Gastroesophageal sphincter (tissue), 2 donors: ENCODE measurements at regions not wholly inside any gene's neighbourhood (a gene's known extent, or its start where the extent isn't known, plus 50 kb on each side); places are given as distances from the start of the nearest gene placed in this dataset.
"Not testable (repeated sequence)": the region's sequence is repeated elsewhere in the genome, so short reads cannot be mapped to it uniquely, and the experiment has no call there.

Experiments
- EP300 ChIP-seq: sonication (generic); formaldehyde crosslinking; IDR thresholded peaks from one replicate; pipeline ENCODE4 v1.6.1; 2017; ENCODE audit warnings: antibody characterized with exemption, mild to moderate bottlenecking
- POLR2AphosphoS5 ChIP-seq: sonication (generic); formaldehyde crosslinking; IDR thresholded peaks from one replicate; pipeline ENCODE4 v1.6.1; 2017; ENCODE audit warnings: antibody characterized with exemption

DNA sequence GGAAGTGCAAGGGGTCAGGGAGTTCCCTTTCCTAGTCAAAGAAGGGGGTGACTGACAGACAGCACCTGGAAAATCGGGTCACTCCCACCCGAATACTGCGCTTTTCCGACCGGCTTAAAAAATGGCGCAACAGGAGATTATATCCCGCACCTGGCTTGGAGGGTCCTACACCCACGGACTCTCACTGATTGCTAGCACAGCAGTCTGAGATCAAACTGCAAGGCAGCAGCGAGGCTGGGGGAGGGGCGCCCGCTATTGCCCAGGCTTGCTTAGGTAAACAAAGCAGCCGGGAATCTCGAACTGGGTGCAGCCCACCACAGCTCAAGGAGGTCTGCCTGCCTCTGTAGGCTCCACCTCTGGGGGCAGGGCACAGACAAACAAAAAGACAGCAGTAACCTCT is 333.8 kb downstream of the CENPW start:
- TF ChIP-seq EP300, POLR2AphosphoS5: not testable (repeated sequence)
